ENCODE measurements at regions not wholly inside any gene's neighbourhood (a gene's known extent, or its start where the extent isn't known, plus 50 kb on each side); places are given as distances from the start of the nearest gene placed in this dataset.

- H3K27ac ChIP-seq (ENCODE audit: extremely low read depth, low read depth, low read length): no peak overlapping the region
- POLR2A ChIA-PET: no interaction called here
- CTCF ChIA-PET: no interaction called here
- H3K36me3 ChIP-seq (ENCODE audit: control insufficient read depth in 2 of 2, insufficient read depth in 1 of 2, low read length in 2 of 2): no peaks in the 10 kb centered on the region
- H3K9me3 ChIP-seq (ENCODE audit: control insufficient read depth, insufficient read depth, low read depth, low read length): no peaks in the 10 kb centered on the region
- no peak for TF ChIP-seq ZIC2 (tag by site-specific recombination; IDR thresholded peaks at IDR 0.05)
- no peak for TF ChIP-seq ZNF580 (tag by site-specific recombination; IDR thresholded peaks at IDR 0.05)
- no peak for TF ChIP-seq ZNF791 (tag by site-specific recombination; IDR thresholded peaks at IDR 0.05)
- TF ChIP-seq ZNF18 (tag by site-specific recombination; IDR thresholded peaks at IDR 0.05): no peak
- no peak for TF ChIP-seq ZNF24 (tag by site-specific recombination; IDR thresholded peaks at IDR 0.05)
- TF ChIP-seq WT1 (tag by site-specific recombination; IDR thresholded peaks at IDR 0.05): no peak
- TF ChIP-seq ZNF394 (tag by site-specific recombination; IDR thresholded peaks at IDR 0.05; ENCODE audit: borderline replicate concordance): no peak
- TF ChIP-seq BCL11A (tag by site-specific recombination; IDR thresholded peaks at IDR 0.05; ENCODE audit: low read depth): no peak
- no peak for TF ChIP-seq ZSCAN16 (tag by site-specific recombination; IDR thresholded peaks at IDR 0.05)
- TF ChIP-seq ZNF114 (tag by site-specific recombination; IDR thresholded peaks at IDR 0.05): no peak
- no peak for TF ChIP-seq PRDM2 (tag by site-specific recombination; IDR thresholded peaks at IDR 0.05; ENCODE audit: borderline replicate concordance)
- no peak for TF ChIP-seq ZNF518A (tag by site-specific recombination; conservative IDR thresholded peaks at IDR 0.05; ENCODE audit: low read depth)
- TF ChIP-seq ZNF335 (tag by site-specific recombination; conservative IDR thresholded peaks at IDR 0.05): no peak
- TF ChIP-seq GLIS1 (tag by site-specific recombination; IDR thresholded peaks at IDR 0.05): no peak
- TF ChIP-seq ZNF670 (tag by site-specific recombination; IDR thresholded peaks at IDR 0.05; ENCODE audit: low read depth): no peak
- no peak for TF ChIP-seq ZNF48 (tag by site-specific recombination; IDR thresholded peaks at IDR 0.05)
- no peaks in the 10 kb centered on the region for H3K4me1 ChIP-seq (ENCODE audit: control insufficient read depth, insufficient read depth, low read length)
- H3K4me3 ChIP-seq (ENCODE audit: low read depth, low read length): no peak overlapping the region
Measured at GRCh38 chr20:7358670-7359069, 581.6 kb downstream of the HAO1 start.
